Testis (tissue), 2 donors: ENCODE measurements at regions not wholly inside any gene's neighbourhood (a gene's known extent, or its start where the extent isn't known, plus 50 kb on each side); places are given as distances from the start of the nearest gene placed in this dataset.

ENCODE experiments used
- CTCF ChIP-seq, 3 experiments: fragments of 450-650 bp in 2 of 3; fragments of 200-600 bp in 1 of 3; sonication (generic) in 1 of 3; IDR thresholded peaks; one replicate each; pipeline ENCODE4 v1.5.1; 2016 to 2019; ENCODE audit warnings: antibody characterized with exemption in 3 of 3, mild to moderate bottlenecking in 2 of 3, moderate library complexity in 1 of 3
- POLR2A ChIP-seq: fragments of 450-650 bp; IDR thresholded peaks from one replicate; pipeline ENCODE4 v1.6.1; 2017; ENCODE audit warnings: antibody characterized with exemption, mild to moderate bottlenecking, moderate library complexity

DNA sequence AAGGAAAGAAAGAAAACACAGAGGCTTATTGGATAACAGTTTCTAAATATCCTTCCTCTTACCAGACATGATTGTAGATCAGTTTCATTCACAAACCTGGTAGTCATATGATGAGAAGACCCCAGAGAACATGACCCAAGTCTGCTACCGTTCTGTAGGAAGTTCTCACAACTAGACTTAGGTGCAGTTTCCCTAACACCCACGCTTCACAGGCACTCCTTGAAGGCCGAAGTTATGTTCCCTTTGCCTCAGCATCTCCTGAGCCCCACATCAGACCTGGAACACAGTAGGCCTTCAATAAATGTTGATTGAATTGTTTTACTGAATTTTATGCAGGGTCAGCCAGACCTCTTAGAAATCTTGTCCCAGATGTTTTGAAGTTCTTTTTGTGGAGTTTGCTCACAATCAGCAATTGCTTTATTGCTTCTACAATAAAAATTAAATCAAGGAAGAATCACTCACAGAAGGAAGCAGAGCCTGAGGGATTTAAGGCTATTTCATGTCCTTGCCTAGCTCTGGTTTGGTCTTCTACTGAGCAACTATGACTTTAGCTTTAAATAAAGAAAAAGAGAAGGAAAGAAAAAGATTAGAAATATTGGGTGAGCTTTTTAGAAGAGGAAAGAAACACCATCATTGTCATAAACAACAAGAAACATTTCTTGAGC, 138.6 kb upstream of the MDM1 start:
- TF ChIP-seq CTCF (IDR thresholded peaks at IDR 0.05) = no peak
- TF ChIP-seq POLR2A = no peak
